ENCODE measurements at regions not wholly inside any gene's neighbourhood (a gene's known extent, or its start where the extent isn't known, plus 50 kb on each side); places are given as distances from the start of the nearest gene placed in this dataset.

DNA sequence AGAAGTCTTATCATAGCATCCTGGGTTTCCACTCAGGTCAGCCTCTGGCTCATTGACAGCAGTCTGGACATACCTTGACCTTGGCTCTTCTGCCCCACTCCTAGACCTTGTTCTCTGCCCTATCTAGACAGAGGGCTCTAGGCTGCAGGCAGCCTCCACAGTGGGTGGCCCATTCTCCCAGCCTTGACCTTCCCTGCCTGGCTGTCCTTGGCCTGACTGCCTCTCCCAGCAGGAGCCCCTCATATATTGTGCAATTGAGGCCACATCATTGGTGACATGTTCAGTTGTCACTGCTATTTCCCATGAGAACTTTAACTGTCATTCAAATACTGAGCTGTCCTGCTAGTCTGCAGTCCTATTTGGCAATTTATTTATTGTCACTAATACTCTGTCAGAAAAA is 503.4 kb downstream of the PLXNA4 start:
- Mint-ChIP-seq H3K36me3 (peaks cover 1% of the 10 kb centered on the region), H3K4me3 (no peak overlapping the region), H3K4me1 (no peaks in the 10 kb centered on the region), H3K27ac (no peak overlapping the region), H3K27me3 (peaks cover 2% of the 10 kb centered on the region), H3K9me3 (no peaks in the 10 kb centered on the region)

DNA sequence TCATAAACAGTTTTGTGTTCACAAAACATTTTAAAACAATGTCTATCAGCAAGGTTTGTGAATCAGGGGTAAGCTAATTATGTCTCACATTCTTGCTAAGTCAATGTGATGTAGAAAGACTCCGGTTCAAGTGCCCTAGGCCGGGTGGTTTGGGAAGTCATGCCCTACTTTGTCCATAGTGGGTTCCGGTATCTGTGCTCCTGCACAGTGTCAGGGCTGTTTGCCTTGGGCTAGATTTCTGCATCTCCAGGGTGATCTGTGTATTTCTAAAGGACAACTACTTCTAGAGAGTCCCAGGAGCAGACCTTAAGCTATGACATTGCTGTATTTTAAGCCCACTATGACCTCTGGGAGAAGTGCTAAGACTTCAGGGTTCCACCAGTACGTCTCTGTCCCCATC is 504.1 kb downstream of the PLXNA4 start:
- peaks cover under 1% of the 10 kb centered on the region for H3K27me3 Mint-ChIP-seq
- H3K4me3 Mint-ChIP-seq, result no peak overlapping the region
- H3K36me3 Mint-ChIP-seq, result peaks cover 1% of the 10 kb centered on the region
- no peak overlapping the region for H3K27ac Mint-ChIP-seq
- no peaks in the 10 kb centered on the region for H3K4me1 Mint-ChIP-seq
- H3K9me3 Mint-ChIP-seq, result no peaks in the 10 kb centered on the region

DNA sequence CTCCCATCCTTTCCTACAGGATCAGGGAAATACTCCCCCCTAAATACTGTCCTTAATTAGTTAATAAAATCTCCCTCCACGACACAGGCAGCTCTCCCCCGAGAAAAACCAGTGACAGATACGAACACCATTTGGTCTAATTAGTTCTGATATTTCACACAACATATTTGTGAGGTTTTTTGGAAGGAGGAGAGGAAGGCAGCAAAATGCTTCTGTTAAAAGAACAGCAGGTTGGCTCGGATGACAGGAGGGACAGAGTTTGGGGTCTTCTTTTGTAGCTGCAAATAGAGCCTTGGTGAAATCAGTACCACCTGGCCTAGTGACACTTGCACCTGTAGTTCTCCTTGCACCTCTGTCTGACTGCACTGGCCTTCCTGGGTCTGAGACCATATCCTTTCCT is 507.0 kb downstream of the PLXNA4 start:
- Mint-ChIP-seq H3K27ac (no peak overlapping the region), H3K27me3 (no peaks in the 10 kb centered on the region), H3K9me3 (no peaks in the 10 kb centered on the region), H3K36me3 (peaks cover 2% of the 10 kb centered on the region), H3K4me1 (peaks cover 0 to 2% (median 0%) of the 10 kb centered on the region in 3 donors), H3K4me3 (no peak overlapping the region)

DNA sequence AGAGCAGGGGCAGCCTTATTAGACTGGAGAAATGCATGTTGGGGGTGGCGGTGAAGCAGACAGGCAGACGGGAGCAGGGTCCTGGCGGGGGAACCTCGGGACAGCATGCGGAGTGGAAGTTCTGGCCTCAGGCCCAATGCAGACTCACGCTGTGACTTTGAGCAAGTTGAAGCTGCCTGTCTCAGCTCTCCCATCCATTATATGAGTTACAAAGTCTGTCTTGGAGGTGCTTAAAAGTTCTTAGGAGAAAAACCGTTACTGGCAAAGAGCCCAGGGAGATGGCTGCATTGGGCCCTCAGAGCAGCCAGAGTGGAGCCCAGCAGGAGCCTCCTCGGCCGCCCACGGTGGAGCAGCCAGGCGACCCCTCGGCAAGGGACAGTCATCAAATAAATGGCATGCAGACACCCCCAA is 509.5 kb downstream of the PLXNA4 start:
- Mint-ChIP-seq H3K9me3 (no peaks in the 10 kb centered on the region), H3K27ac (peak overlapping the region in 1 of 3 donors; percentile 18), H3K27me3 (no peaks in the 10 kb centered on the region), H3K4me3 (no peak overlapping the region), H3K4me1 (peaks cover 0 to 2% (median 2%) of the 10 kb centered on the region in 3 donors), H3K36me3 (peaks cover 2% of the 10 kb centered on the region)

DNA sequence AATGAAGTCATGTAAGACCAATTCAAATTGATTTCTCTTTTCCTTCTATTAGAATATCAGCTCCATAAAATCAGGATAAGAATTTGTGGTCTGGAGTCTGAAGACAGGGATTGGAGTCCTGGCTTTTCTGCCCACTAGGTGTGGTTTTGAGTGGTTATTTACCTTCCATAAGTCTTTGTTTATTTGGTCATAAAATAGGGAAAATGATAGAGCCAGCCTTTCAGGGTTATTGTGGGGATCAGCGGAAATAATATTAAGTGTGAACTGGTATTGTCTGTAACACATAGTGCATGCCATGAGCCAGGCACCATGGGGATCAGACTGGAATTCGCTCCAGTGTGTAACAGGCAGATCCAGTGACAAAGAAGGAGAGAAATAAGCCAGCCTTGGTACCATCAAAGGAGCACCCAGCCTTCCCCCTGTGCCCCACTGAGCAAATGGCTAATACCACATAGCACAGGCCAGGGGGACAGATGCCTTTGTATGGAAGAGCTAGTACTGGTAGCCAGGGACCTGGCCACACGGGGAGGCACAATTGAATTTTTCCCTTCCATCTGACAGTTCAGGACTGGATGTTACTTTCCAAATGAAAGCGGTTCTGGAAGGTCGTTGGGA is 509.7 kb upstream of the PODXL start:
- no peaks in the 10 kb centered on the region for H3K9me3 Mint-ChIP-seq
- no peaks in the 10 kb centered on the region for H3K27me3 Mint-ChIP-seq
- H3K27ac Mint-ChIP-seq, result no peak overlapping the region
- H3K36me3 Mint-ChIP-seq, result peaks cover 2% of the 10 kb centered on the region
- no peak overlapping the region for H3K4me3 Mint-ChIP-seq
- H3K4me1 Mint-ChIP-seq, result peaks cover 0 to 2% (median 2%) of the 10 kb centered on the region in 3 donors

DNA sequence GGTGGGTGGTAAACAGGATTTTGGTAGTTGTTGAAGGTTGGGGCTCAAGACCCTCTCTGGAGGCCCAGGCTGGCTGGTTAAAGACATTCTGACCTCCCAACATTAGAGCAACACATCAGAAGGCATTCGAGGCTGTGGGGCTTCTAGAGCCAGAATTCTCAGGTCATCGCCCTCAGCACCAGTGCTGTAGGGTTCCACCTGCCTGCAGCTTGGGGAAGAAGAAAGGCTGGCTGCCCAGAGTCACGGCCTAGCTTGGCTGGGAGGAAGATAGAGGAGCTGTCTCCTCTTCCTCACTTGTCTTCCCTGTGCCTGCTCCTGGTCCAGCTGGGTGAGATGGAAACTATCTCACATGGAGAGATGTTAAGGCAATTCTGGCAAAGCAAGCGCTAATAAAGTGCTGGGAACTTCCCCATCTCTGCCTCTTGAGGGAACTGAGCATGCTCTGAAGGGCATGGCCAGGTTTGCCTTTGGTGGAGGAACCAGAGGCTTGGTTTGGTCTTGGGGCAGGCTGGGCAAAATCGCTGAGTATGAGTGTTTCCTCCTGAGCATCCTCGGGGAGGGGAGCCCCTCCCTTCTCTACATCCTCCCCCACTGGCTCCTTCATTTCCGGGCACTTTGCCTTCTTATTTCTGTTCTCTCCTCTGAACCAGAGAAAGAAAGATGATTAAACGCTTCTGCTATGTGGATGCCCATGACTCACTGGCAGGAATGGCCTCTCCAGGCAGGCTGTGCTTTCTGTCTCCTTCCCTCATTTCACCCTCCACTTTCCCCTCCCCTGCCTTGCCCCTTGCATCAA is 509.0 kb upstream of the PODXL start:
- H3K4me1 Mint-ChIP-seq, result peaks cover 0 to 2% (median 2%) of the 10 kb centered on the region in 3 donors
- no peak overlapping the region for H3K4me3 Mint-ChIP-seq
- H3K9me3 Mint-ChIP-seq, result no peaks in the 10 kb centered on the region
- H3K27me3 Mint-ChIP-seq, result no peaks in the 10 kb centered on the region
- peaks cover 2% of the 10 kb centered on the region for H3K36me3 Mint-ChIP-seq
- H3K27ac Mint-ChIP-seq, result no peak overlapping the region

DNA sequence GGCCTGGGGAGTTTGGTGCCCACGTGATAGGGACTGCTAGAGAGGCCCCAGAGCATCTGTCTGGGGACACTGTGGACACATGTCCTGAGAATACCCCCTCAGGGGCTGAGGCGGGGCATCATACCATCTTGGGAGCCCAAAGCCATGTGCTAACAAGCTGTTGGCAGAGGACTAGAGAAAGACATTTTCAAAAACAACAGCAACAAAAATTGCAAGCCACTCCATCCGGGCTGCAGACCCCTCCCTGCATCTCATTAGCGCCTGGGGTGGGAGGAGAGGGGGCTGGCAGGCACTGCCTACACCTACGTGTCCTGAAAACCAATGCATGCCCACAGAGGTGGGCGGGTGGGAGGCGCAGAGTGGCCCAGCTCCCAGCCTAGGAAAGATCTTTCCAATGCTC is 507.4 kb upstream of the PODXL start:
- H3K36me3 Mint-ChIP-seq, result peaks cover 2% of the 10 kb centered on the region
- H3K27me3 Mint-ChIP-seq, result no peaks in the 10 kb centered on the region

DNA sequence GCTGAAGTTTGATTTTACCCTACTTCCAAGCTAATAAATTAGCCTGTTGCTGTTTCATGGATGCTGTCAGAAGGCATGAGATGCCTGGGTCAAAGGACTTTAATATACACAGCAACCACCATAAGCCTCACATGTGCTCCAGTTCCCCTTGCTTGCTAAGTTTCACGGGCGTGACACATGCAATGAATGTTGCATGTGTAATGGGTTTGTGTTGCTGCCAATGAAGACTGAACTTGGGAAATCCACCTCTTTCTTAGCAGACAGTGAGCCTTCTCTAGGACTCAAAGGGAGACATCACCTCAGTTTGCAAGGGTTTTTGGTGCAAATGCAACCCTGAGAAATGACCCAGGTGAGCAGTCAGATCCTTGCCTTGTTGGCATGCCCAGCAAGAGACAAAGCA is 505.5 kb upstream of the PODXL start:
- Mint-ChIP-seq H3K9me3 (peaks cover 0 to 5% (median 0%) of the 10 kb centered on the region in 3 donors), H3K36me3 (peaks cover 2% of the 10 kb centered on the region), H3K27me3 (no peaks in the 10 kb centered on the region), H3K4me1 (peaks cover 0 to 2% (median 2%) of the 10 kb centered on the region in 3 donors), H3K27ac (no peak overlapping the region), H3K4me3 (no peak overlapping the region)

More for the DNA sequence above, 507.4 kb upstream of the PODXL start:
- Mint-ChIP-seq H3K4me1 (peaks cover 0 to 2% (median 2%) of the 10 kb centered on the region in 3 donors), H3K4me3 (no peak overlapping the region), H3K27ac (no peak overlapping the region), H3K9me3 (peaks cover 0 to 5% (median 0%) of the 10 kb centered on the region in 3 donors)

DNA sequence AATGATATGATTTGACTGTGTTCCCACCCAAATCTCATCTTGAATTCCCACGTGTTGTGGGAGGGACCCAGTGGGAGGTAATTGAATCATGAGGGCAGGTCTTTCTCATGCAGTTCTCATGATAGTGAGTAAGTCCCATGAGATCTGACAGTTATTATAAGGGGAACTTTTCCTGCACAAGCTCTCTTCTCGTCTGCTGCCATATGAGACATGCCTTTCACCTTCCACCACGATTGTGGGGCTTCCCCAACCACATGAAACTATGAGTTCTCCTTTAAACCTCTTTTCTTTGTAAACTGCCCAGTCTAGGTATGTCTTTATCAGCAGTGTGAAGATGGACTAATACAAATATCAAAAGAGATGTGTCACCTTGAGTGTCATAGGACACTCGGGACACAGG is 502.7 kb upstream of the PODXL start:
- H3K27ac Mint-ChIP-seq, result no peak overlapping the region
- peaks cover 2 to 5% (median 2%) of the 10 kb centered on the region in 3 donors for H3K9me3 Mint-ChIP-seq
- no peaks in the 10 kb centered on the region for H3K36me3 Mint-ChIP-seq
- no peak overlapping the region for H3K4me3 Mint-ChIP-seq
- peaks cover 0 to 2% (median 0%) of the 10 kb centered on the region in 3 donors for H3K4me1 Mint-ChIP-seq
- no peaks in the 10 kb centered on the region for H3K27me3 Mint-ChIP-seq

DNA sequence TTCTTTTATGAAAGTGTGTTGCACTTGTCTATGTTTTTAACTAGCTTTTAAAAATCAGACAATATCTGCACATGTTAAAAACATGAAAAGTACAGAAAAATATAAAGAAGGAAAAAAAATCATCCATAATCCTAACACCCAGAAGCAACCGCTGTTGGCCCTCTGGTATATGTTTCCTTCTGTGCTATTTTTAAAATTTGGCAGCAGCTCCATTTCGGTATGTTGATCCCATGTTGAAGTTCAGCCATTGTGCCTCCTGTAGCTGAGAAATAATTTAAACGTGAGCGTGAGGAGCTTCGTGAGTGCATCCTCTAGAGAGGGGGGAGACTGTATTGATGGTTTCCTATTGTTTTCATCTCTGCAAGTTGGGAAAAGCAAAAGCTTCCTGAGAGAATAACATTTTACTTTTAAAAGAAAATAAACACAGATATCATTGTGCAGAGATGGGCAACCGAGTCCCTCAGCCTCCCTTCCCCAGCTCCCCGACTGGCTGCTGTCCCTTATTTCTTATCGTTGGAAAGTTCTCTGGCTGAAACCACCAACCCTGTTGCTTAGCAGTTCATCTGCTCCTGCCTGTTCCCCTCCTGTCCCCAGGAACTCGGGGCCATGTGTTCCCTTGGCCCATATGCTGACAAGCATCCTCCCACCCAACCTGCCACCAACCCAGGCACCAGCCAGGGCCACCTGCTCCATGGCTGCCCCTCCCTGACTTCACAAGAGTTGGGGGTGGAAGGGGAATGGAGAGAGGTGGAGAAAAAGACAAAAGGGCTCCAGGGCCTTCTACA is 499.1 kb upstream of the PODXL start:
- no peaks in the 10 kb centered on the region for H3K4me1 Mint-ChIP-seq
- H3K9me3 Mint-ChIP-seq, result peaks cover 2 to 5% (median 4%) of the 10 kb centered on the region in 3 donors
- no peak overlapping the region for H3K27ac Mint-ChIP-seq
- H3K4me3 Mint-ChIP-seq, result no peak overlapping the region
- no peaks in the 10 kb centered on the region for H3K36me3 Mint-ChIP-seq
- H3K27me3 Mint-ChIP-seq, result no peaks in the 10 kb centered on the region

DNA sequence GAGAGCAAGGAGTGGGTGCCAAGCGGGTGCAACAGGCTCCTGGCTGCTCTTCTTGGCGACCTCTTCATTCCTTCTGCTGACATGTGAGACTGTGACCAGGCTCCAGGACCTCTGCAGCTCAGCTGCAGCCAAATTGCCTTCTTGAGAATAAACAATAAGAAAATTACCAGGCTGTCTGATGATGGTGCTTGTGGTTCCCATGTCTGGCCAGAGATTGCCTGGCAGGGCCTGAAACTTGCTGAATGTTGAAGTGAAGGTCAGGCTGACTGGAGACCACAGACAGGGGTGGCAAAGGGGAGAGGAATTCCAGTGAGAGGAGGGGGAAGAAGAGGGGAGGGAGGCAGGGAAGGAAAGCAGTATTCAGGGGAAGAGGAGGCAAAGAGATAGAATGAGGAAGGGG is 497.4 kb upstream of the PODXL start:
- Mint-ChIP-seq H3K4me1 (no peaks in the 10 kb centered on the region), H3K4me3 (no peak overlapping the region), H3K36me3 (no peaks in the 10 kb centered on the region), H3K9me3 (peaks cover 0 to 4% (median 2%) of the 10 kb centered on the region in 3 donors), H3K27ac (no peak overlapping the region), H3K27me3 (no peaks in the 10 kb centered on the region)

DNA sequence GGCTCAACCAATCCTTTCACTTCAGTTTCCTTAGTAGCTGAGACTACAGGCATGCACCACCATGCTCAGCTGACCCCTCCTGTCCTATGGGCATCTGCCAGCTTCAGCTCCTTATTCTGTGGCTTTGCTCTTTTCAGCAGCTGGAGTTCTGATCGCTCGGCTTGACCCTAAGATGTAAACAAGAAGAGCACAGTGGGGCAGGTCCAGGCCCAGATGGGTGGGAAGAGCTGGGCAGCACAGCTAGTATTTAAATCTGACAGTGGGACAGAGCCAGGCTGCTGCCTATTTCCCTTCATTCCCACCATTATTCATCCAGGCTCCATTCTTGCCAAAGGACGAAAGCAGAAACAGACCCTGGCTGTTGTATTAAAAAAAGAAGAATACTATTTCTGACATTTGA is 494.9 kb upstream of the PODXL start:
- Mint-ChIP-seq H3K4me1 (no peaks in the 10 kb centered on the region), H3K4me3 (no peak overlapping the region), H3K9me3 (peaks cover 0 to 4% (median 2%) of the 10 kb centered on the region in 3 donors), H3K27ac (no peak overlapping the region), H3K36me3 (no peaks in the 10 kb centered on the region), H3K27me3 (no peaks in the 10 kb centered on the region)

DNA sequence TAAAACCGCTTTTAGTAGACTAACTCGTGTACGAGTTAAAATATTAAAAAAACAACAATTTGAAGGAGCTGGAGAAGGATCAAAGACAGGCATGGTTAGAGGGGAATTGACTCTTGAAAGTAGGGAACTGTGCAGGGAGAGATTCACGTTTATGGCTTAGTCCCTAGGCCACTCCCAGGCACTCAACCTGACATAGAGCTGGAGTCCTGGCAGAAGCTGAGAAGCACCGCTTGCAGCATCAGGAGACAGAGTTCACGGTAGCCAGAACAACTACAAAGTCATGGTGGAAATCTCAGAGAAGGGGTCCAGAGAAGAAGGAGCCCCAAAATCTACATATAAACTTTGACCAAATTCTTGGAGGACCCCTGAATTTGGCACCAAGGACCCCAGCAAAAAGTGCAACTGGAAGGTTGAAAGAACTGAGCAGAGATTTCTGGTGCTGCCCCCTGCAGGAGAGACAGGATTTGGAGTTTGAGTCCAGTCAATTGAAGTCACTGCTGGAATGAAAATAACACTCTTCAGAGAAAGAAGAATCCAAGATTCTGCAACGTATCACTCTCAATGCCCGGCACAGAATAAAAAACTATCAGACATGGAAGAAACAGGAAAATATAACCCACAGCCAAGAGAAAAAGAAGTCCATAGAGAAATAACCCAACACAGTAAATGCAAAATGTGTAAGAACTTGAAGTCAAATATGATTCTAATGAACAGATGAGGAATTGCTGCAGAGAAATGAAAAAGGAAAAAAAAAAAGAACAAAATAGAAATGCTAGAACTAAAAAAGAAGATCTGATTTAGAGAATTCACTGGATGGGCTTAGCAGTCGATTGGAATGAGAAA is 493.3 kb upstream of the PODXL start:
- Mint-ChIP-seq H3K4me1 (no peaks in the 10 kb centered on the region), H3K27me3 (no peaks in the 10 kb centered on the region), H3K9me3 (peaks cover 0 to 2% (median 0%) of the 10 kb centered on the region in 3 donors), H3K36me3 (no peaks in the 10 kb centered on the region), H3K27ac (no peak overlapping the region), H3K4me3 (no peak overlapping the region)

DNA sequence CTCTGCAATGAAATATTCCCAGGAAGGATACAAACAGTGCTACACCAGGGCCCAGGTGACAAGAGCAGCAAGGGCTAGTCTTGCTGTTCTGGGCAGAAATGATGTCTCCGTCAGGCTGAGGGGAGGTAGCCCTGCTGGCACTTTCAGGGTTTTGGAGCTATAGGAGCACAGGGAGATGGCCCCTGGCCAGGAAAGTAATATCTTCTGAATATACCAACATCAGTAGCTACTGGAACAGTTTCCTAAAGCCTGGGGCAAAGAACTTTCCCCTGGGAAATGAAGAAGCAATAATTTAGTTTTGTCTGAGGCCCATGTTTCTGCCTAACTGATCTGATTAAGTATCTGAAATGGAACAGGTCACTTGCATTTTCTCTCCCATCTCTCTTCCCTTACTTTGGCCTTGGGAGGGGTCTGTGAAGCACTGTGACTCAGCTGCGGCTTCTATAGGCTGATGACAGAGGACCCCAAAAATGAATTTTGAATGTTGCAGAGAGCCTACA is 489.1 kb upstream of the PODXL start:
- H3K4me3 Mint-ChIP-seq, result no peak overlapping the region
- no peaks in the 10 kb centered on the region for H3K4me1 Mint-ChIP-seq
- H3K27me3 Mint-ChIP-seq, result no peaks in the 10 kb centered on the region
- no peak overlapping the region for H3K27ac Mint-ChIP-seq
- H3K9me3 Mint-ChIP-seq, result no peaks in the 10 kb centered on the region
- no peaks in the 10 kb centered on the region for H3K36me3 Mint-ChIP-seq
